ENCODE measurements at regions not wholly inside any gene's neighbourhood (a gene's known extent, or its start where the extent isn't known, plus 50 kb on each side); places are given as distances from the start of the nearest gene placed in this dataset.

- H3K4me3 Mint-ChIP-seq = no peak overlapping the region
- H3K4me1 Mint-ChIP-seq (ENCODE audit: low read depth) = no peaks in the 10 kb centered on the region
- H3K36me3 Mint-ChIP-seq (ENCODE audit: low read depth) = no peaks in the 10 kb centered on the region
- no peak for DNase-seq
- H3K27ac Mint-ChIP-seq = no peak overlapping the region
- H3K9me3 Mint-ChIP-seq = no peaks in the 10 kb centered on the region; the same call in 1 of the 2 replicates
- H3K27me3 Mint-ChIP-seq (ENCODE audit: insufficient read depth) = no peaks in the 10 kb centered on the region
- TF ChIP-seq CTCF (IDR thresholded peaks at IDR 0.05) = no peak
These were observed 168.9 kb downstream of the LMO4 start for GRCh38 chr1:87497380-87498203.

GRCh38 chr1:87501738-87502137 is 173.1 kb downstream of the LMO4 start:
- Mint-ChIP-seq H3K9me3 (no peaks in the 10 kb centered on the region; the same call in 1 of the 2 replicates), H3K36me3 (ENCODE audit: low read depth) (no peaks in the 10 kb centered on the region), H3K27ac (no peak overlapping the region), H3K27me3 (ENCODE audit: insufficient read depth) (peaks cover 2% of the 10 kb centered on the region; the same call in 1 of the 2 replicates), H3K4me1 (ENCODE audit: low read depth) (no peaks in the 10 kb centered on the region), H3K4me3 (no peak overlapping the region)
- no peak for TF ChIP-seq CTCF (IDR thresholded peaks at IDR 0.05)
- no peak for DNase-seq

- peaks cover 2% of the 10 kb centered on the region for H3K27me3 Mint-ChIP-seq (ENCODE audit: insufficient read depth)
- no peaks in the 10 kb centered on the region for H3K36me3 Mint-ChIP-seq (ENCODE audit: low read depth)
- no peak for DNase-seq
- H3K27ac Mint-ChIP-seq = no peak overlapping the region
- no peaks in the 10 kb centered on the region; the same call in none of the 2 replicates for H3K9me3 Mint-ChIP-seq
- H3K4me3 Mint-ChIP-seq = no peak overlapping the region
- no peaks in the 10 kb centered on the region for H3K4me1 Mint-ChIP-seq (ENCODE audit: low read depth)
- no peak for TF ChIP-seq CTCF (IDR thresholded peaks at IDR 0.05)
These were observed 176.8 kb downstream of the LMO4 start for GRCh38 chr1:87505391-87505983.

- Mint-ChIP-seq H3K9me3 (no peaks in the 10 kb centered on the region; the same call in 1 of the 2 replicates), H3K36me3 (ENCODE audit: low read depth) (no peaks in the 10 kb centered on the region), H3K4me3 (no peak overlapping the region), H3K4me1 (ENCODE audit: low read depth) (no peaks in the 10 kb centered on the region), H3K27ac (no peak overlapping the region), H3K27me3 (ENCODE audit: insufficient read depth) (peaks cover 2% of the 10 kb centered on the region)
- DNase-seq = no peak
- no peak for TF ChIP-seq CTCF (IDR thresholded peaks at IDR 0.05)
These were observed 177.5 kb downstream of the LMO4 start for GRCh38 chr1:87506147-87506546.

GRCh38 chr1:87508247-87508787 is 179.6 kb downstream of the LMO4 start:
- no peaks in the 10 kb centered on the region for H3K36me3 Mint-ChIP-seq (ENCODE audit: low read depth)
- TF ChIP-seq CTCF (IDR thresholded peaks at IDR 0.05) = no peak
- no peak overlapping the region for H3K4me3 Mint-ChIP-seq
- no peak for DNase-seq
- no peak overlapping the region for H3K27ac Mint-ChIP-seq
- no peaks in the 10 kb centered on the region for H3K4me1 Mint-ChIP-seq (ENCODE audit: low read depth)
- H3K27me3 Mint-ChIP-seq (ENCODE audit: insufficient read depth) = no peaks in the 10 kb centered on the region; the same call in 1 of the 2 replicates
- no peaks in the 10 kb centered on the region; the same call in none of the 2 replicates for H3K9me3 Mint-ChIP-seq
